ENCODE measurements at regions not wholly inside any gene's neighbourhood (a gene's known extent, or its start where the extent isn't known, plus 50 kb on each side); places are given as distances from the start of the nearest gene placed in this dataset.

GRCh38 chr10:107790271-107790670 lies 625.8 kb upstream of the SORCS1 start:
- no peak overlapping the region for H3K4me2 ChIP-seq (ENCODE audit: low read length)
- no peaks in the 10 kb centered on the region for H3K79me2 ChIP-seq (ENCODE audit: insufficient read depth, low read length)
- no peaks in the 10 kb centered on the region for H3K36me3 ChIP-seq (ENCODE audit: insufficient read depth, low read length)
- H3K27ac ChIP-seq (ENCODE audit: low read depth, low read length, poor library complexity, severe bottlenecking), result no peak overlapping the region
- no peak overlapping the region for H3K9ac ChIP-seq (ENCODE audit: low read length)
- H3K4me1 ChIP-seq (ENCODE audit: insufficient read depth, low read length, severe bottlenecking), result no peaks in the 10 kb centered on the region
- no peaks in the 10 kb centered on the region for H3F3A ChIP-seq (ENCODE audit: insufficient read depth, low read length)
- no peaks in the 10 kb centered on the region for H3K9me3 ChIP-seq (ENCODE audit: low read length)
- no peaks in the 10 kb centered on the region for H4K20me1 ChIP-seq (ENCODE audit: insufficient read depth, low read length)
- no peaks in the 10 kb centered on the region for H3K27me3 ChIP-seq (ENCODE audit: insufficient read depth, low read length)
- TF ChIP-seq CTCF (IDR thresholded peaks at IDR 0.05; ENCODE audit: low read length) (no peak), EZH2 (IDR thresholded peaks at IDR 0.05; ENCODE audit: borderline replicate concordance, low read length) (no peak)
- H3K4me3 ChIP-seq (ENCODE audit: low read depth, low read length, poor library complexity, severe bottlenecking), result no peak overlapping the region
- no peaks in the 10 kb centered on the region for H3K9me2 ChIP-seq (ENCODE audit: low read depth, low read length)
- no peak overlapping the region for H2AFZ ChIP-seq (ENCODE audit: low read length)

- H3K9me3 ChIP-seq (ENCODE audit: low read length), result no peaks in the 10 kb centered on the region
- no peak overlapping the region for H2AFZ ChIP-seq (ENCODE audit: low read length)
- TF ChIP-seq EZH2 (IDR thresholded peaks at IDR 0.05; ENCODE audit: borderline replicate concordance, low read length), result no peak
- no peak for TF ChIP-seq CTCF (IDR thresholded peaks at IDR 0.05; ENCODE audit: low read length)
- H3F3A ChIP-seq (ENCODE audit: insufficient read depth, low read length), result no peaks in the 10 kb centered on the region
- H3K9me2 ChIP-seq (ENCODE audit: low read depth, low read length), result no peaks in the 10 kb centered on the region
- H3K27me3 ChIP-seq (ENCODE audit: insufficient read depth, low read length), result no peaks in the 10 kb centered on the region
- no peaks in the 10 kb centered on the region for H3K4me1 ChIP-seq (ENCODE audit: insufficient read depth, low read length, severe bottlenecking)
- H3K9ac ChIP-seq (ENCODE audit: low read length), result no peak overlapping the region
- H4K20me1 ChIP-seq (ENCODE audit: insufficient read depth, low read length), result no peaks in the 10 kb centered on the region
- H3K4me3 ChIP-seq (ENCODE audit: low read depth, low read length, poor library complexity, severe bottlenecking), result no peak overlapping the region
- H3K4me2 ChIP-seq (ENCODE audit: low read length), result no peak overlapping the region
- H3K36me3 ChIP-seq (ENCODE audit: insufficient read depth, low read length), result no peaks in the 10 kb centered on the region
- H3K79me2 ChIP-seq (ENCODE audit: insufficient read depth, low read length), result no peaks in the 10 kb centered on the region
- no peak overlapping the region for H3K27ac ChIP-seq (ENCODE audit: low read depth, low read length, poor library complexity, severe bottlenecking)
Observed at GRCh38 chr10:107771066-107771465, 606.6 kb upstream of the SORCS1 start.

- Histone ChIP-seq H3K9me2 (ENCODE audit: low read depth, low read length) (no peaks in the 10 kb centered on the region), H3K4me3 (ENCODE audit: low read depth, low read length, poor library complexity, severe bottlenecking) (no peak overlapping the region), H3K27me3 (ENCODE audit: insufficient read depth, low read length) (no peaks in the 10 kb centered on the region)
Observed at GRCh38 chr10:107767185-107767584, 602.7 kb upstream of the SORCS1 start.

More at GRCh38 chr10:107767185-107767584, 602.7 kb upstream of the SORCS1 start:
- no peak overlapping the region for H2AFZ ChIP-seq (ENCODE audit: low read length)
- H3K27ac ChIP-seq (ENCODE audit: low read depth, low read length, poor library complexity, severe bottlenecking), result no peak overlapping the region
- no peaks in the 10 kb centered on the region for H3K9me3 ChIP-seq (ENCODE audit: low read length)
- H3K79me2 ChIP-seq (ENCODE audit: insufficient read depth, low read length), result no peaks in the 10 kb centered on the region
- H3K9ac ChIP-seq (ENCODE audit: low read length), result no peak overlapping the region
- no peaks in the 10 kb centered on the region for H3K36me3 ChIP-seq (ENCODE audit: insufficient read depth, low read length)
- TF ChIP-seq CTCF (IDR thresholded peaks at IDR 0.05; ENCODE audit: low read length) (no peak), EZH2 (IDR thresholded peaks at IDR 0.05; ENCODE audit: borderline replicate concordance, low read length) (no peak)
- H3F3A ChIP-seq (ENCODE audit: insufficient read depth, low read length), result no peaks in the 10 kb centered on the region
- no peaks in the 10 kb centered on the region for H4K20me1 ChIP-seq (ENCODE audit: insufficient read depth, low read length)
- H3K4me2 ChIP-seq (ENCODE audit: low read length), result no peak overlapping the region
- H3K4me1 ChIP-seq (ENCODE audit: insufficient read depth, low read length, severe bottlenecking), result no peaks in the 10 kb centered on the region

Data from OCI-LY1 (cell line).